Uterus (tissue), 3 donors: ENCODE measurements at regions not wholly inside any gene's neighbourhood (a gene's known extent, or its start where the extent isn't known, plus 50 kb on each side); places are given as distances from the start of the nearest gene placed in this dataset. TPM values are rescaled to one million over a fixed set of nuclear protein-coding genes. Genes with fewer than 3 reads are reported as not detected.
A peak's percentile ranks its signal among the peaks of the same experiment; 100 is the strongest.

Experiments
- DNase-seq, 2 donors: peaks; one replicate each; pipeline ENCODE4 v3.0.0-alpha.2; 2019 to 2020
- H3K27ac ChIP-seq, 2 donors: fragments of 200-600 bp; sonication (generic); 1 replicate in 1 of 2; 2 replicates in 1 of 2; pipeline ENCODE4 v1.5.1; 2016 to 2018
- H3K27me3 ChIP-seq, 2 donors: fragments of 200-600 bp; sonication (generic); one replicate each; pipeline ENCODE4 v1.5.1; 2018 to 2019; ENCODE audit warnings: control low read depth in 1 of 2
- H3K36me3 ChIP-seq, 2 donors: fragments of 200-600 bp; sonication (generic); one replicate each; pipeline ENCODE4 v1.5.1; 2019; ENCODE audit warnings: control low read depth in 1 of 2
- H3K4me1 ChIP-seq, 2 donors: fragments of 200-600 bp; sonication (generic); one replicate each; pipeline ENCODE4 v1.5.1; 2018 to 2019; ENCODE audit warnings: control low read depth in 1 of 2
- H3K4me3 ChIP-seq, 2 donors: fragments of 200-600 bp; sonication (generic); 1 replicate in 1 of 2; 2 replicates in 1 of 2; pipeline ENCODE4 v1.5.1; 2018 to 2019; ENCODE audit warnings: mild to moderate bottlenecking in 1 of 2
- H3K9me3 ChIP-seq, 2 donors: fragments of 200-600 bp; sonication (generic); one replicate each; pipeline ENCODE4 v1.5.1; 2019; ENCODE audit warnings: control low read depth in 1 of 2
- CTCF ChIP-seq, 4 experiments: fragments of 200-600 bp in 2 of 4; fragments of 450-650 bp in 2 of 4; sonication (generic) in 2 of 4; IDR thresholded peaks; one replicate each; pipeline ENCODE4 v1.5.1; 2016 to 2019; ENCODE audit warnings: antibody characterized with exemption in 4 of 4, mild to moderate bottlenecking in 2 of 4, moderate library complexity in 1 of 4
- POLR2A ChIP-seq, 2 donors: fragments of 450-650 bp; IDR thresholded peaks; one replicate each; pipeline ENCODE4 v1.6.1; 2016; ENCODE audit warnings: antibody characterized with exemption in 2 of 2, mild to moderate bottlenecking in 1 of 2, moderate library complexity in 1 of 2
- intact Hi-C: fragments of 100-400 bp; cut with DNase I; formaldehyde crosslinking; loops from one replicate; pipeline ENCODE4 v1.15.1; 2023; ENCODE audit warnings: low total_unique reads
- small RNA-seq: library from RNA; depleted of rRNA; stranded (forward); fragments of <200 nt; gene quantifications from one replicate; pipeline ENCODE3, GENCODE V24; 2016
- donor health status: DM: yes; HTN: yes; CAD: no.

GRCh38 chr9:86405926-86406325, 51.7 kb upstream of the TUT7 start:
- peak overlapping the region; percentile 52 to 73 for H3K27ac ChIP-seq
- TF ChIP-seq CTCF (IDR thresholded peaks at IDR 0.05) (no peak), POLR2A (IDR thresholded peaks at IDR 0.05) (no peak)
- intact Hi-C loops = no loop called here

GRCh38 chr9:86405086-86405491, 50.9 kb upstream of the TUT7 start:
- no peak for TF ChIP-seq POLR2A (IDR thresholded peaks at IDR 0.05)
- TF ChIP-seq CTCF (IDR thresholded peaks at IDR 0.05) = no peak
- H3K4me3 ChIP-seq = no peak overlapping the region
- no peaks in the 10 kb centered on the region for H3K4me1 ChIP-seq
- no peaks in the 10 kb centered on the region for H3K9me3 ChIP-seq
- no peaks in the 10 kb centered on the region for H3K36me3 ChIP-seq
- intact Hi-C loops = no loop called here
- no peak for DNase-seq
- H3K27me3 ChIP-seq = no peaks in the 10 kb centered on the region
- H3K27ac ChIP-seq = peak overlapping the region; percentile 52 to 73

More at GRCh38 chr9:86405926-86406325, 51.7 kb upstream of the TUT7 start:
- H3K27me3 ChIP-seq = no peaks in the 10 kb centered on the region
- H3K4me3 ChIP-seq = no peak overlapping the region
- no peaks in the 10 kb centered on the region for H3K9me3 ChIP-seq
- peak; percentile 26 to 55 for DNase-seq
- no peaks in the 10 kb centered on the region for H3K4me1 ChIP-seq
- H3K36me3 ChIP-seq = no peaks in the 10 kb centered on the region

Small RNA genes lying in the stretch of these regions (small RNA-seq; reads per million reads assigned to genes)
- gene AL158828.1 = not detected
- not detected for gene RNU2-36P
